BJ (cell line): ENCODE measurements at regions not wholly inside any gene's neighbourhood (a gene's known extent, or its start where the extent isn't known, plus 50 kb on each side); places are given as distances from the start of the nearest gene placed in this dataset.

Source experiments
- CTCF ChIA-PET: fragments of 350-600 bp; formaldehyde crosslinking; extraction: SDS; loops from one replicate; lab custom pipeline; 2021; ENCODE audit warnings: antibody characterized with exemption, inconsistent platforms; lab: Yijun Ruan, JAX
- POLR2A ChIA-PET: fragments of 300-600 bp; sonication (Branson Sonifier 250); formaldehyde crosslinking; extraction: SDS; loops from one replicate; lab custom pipeline; 2021; ENCODE audit warnings: antibody characterized with exemption; lab: Charles Lee
- DNase-seq: peaks from one replicate; pipeline ENCODE4 v3.0.0-alpha.2; 2011; ENCODE audit warnings: low read depth
- H3K27me3 ChIP-seq: 2 replicates; pipeline ENCODE4 v1.6.0; 2011; ENCODE audit warnings: low read length; ENCODE audit not compliant: control insufficient read depth, insufficient read depth
- H3K36me3 ChIP-seq: 2 replicates; pipeline ENCODE4 v1.5.1; 2011; ENCODE audit warnings: low read length; ENCODE audit not compliant: control insufficient read depth, insufficient read depth
- H3K4me3 ChIP-seq: 2 replicates; pipeline ENCODE4 v1.5.1; 2011; ENCODE audit warnings: low read depth, mild to moderate bottlenecking, control low read depth, low read length
- CTCF ChIP-seq: IDR thresholded peaks from 2 replicates; pipeline ENCODE4 v1.5.1; 2011; ENCODE audit warnings: low read depth, mild to moderate bottlenecking, control low read depth, inconsistent platforms, low read length, moderate library complexity; ENCODE audit not compliant: insufficient read depth

- no peaks in the 10 kb centered on the region for H3K27me3 ChIP-seq
- no peak for TF ChIP-seq CTCF
- POLR2A ChIA-PET, result no interaction called here
These were observed 86.4 kb upstream of the SESTD1 start for GRCh38 chr2:179351057-179351456.

DNA sequence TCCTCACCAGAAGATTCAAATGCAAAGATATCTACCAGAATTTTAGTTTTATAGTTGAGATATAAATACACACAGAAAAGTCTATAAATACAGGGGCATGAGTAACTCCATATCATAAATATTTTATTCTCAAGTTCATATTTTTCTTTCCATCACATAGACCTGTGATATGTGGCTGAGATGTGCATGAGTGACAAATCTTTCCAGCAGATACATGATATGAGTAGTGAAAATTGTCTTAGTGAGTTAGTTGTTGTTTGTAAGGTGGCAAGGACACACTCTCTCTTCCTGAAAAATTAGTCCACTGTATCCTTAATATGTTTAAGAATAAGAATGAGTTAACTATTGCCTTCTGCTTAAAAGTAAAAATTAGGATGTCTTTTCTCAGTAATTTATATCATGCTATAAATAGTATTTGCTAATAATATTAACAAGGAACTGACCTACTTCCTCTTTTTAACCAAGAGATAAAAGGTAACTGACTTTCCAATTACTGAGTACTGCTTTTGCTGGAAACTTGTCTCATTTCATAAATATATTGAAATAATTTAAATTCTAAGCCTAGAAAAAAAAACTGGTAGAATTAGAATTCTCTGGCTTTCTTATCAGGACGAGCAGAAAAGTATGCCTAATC is 85.2 kb upstream of the SESTD1 start:
- H3K36me3 ChIP-seq, result no peaks in the 10 kb centered on the region
- ChIA-PET CTCF (no interaction called here), POLR2A (no interaction called here)
- no peaks in the 10 kb centered on the region for H3K27me3 ChIP-seq
- no peak overlapping the region for H3K4me3 ChIP-seq
- no peak for TF ChIP-seq CTCF
- no peak for DNase-seq

More at GRCh38 chr2:179351057-179351456, 86.4 kb upstream of the SESTD1 start:
- CTCF ChIA-PET, result no interaction called here
- DNase-seq, result no peak
- Histone ChIP-seq H3K36me3 (no peaks in the 10 kb centered on the region), H3K4me3 (no peak overlapping the region)

DNA sequence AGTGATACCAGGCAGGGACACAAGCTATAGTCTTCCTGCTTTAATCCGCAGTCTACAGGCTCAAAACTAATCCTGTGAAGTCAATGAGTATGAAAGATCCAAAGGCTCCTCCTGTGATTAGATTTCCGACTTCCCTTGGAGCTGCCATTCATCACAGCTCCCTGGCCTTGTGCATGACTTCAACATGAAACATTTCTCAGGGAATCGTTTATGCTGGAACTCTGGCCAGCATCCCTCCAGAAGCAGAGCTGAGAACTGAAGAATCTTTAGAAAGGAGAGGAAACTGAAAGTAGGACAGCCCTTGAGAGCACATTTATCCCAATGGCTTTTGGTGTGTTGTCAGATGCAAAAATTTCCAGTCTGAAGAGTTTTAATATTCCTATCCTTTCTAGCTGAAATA is 84.3 kb upstream of the SESTD1 start:
- H3K4me3 ChIP-seq, result no peak overlapping the region
- ChIA-PET POLR2A (no interaction called here), CTCF (no interaction called here)
- H3K36me3 ChIP-seq, result no peaks in the 10 kb centered on the region
- no peak for DNase-seq
- TF ChIP-seq CTCF, result no peak
- no peaks in the 10 kb centered on the region for H3K27me3 ChIP-seq

DNA sequence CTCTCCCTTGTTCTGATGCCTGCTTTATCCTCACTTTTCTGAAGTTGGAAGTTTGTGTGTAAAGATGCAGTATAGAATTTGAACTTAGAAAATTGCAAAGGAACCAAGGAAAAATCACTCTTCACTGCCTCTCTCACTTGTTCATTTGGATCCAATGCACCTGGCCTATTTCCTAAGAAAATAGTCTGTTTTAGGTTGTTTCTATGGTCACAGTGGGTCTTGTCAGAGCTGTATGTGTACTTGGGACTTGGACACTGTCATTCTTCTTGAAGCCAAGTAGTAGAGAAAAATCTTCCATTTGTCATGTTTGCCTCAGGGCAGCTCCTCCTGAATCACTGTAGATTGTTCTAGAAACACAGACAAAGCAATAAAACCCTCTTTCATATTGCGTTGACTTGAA is 80.3 kb upstream of the SESTD1 start:
- DNase-seq, result no peak

More for the DNA sequence above, 80.3 kb upstream of the SESTD1 start:
- no peak for TF ChIP-seq CTCF
- no peaks in the 10 kb centered on the region for H3K27me3 ChIP-seq
- CTCF ChIA-PET, result interaction anchor here (0.6 kb wide), 1 partner anchor 221 kb away, joined by 3 read pairs; no protein-coding TSS in a partner anchor
- no peaks in the 10 kb centered on the region for H3K36me3 ChIP-seq
- no peak overlapping the region for H3K4me3 ChIP-seq
- POLR2A ChIA-PET, result no interaction called here
